Erythroblast (primary cell): ENCODE measurements at regions not wholly inside any gene's neighbourhood (a gene's known extent, or its start where the extent isn't known, plus 50 kb on each side); places are given as distances from the start of the nearest gene placed in this dataset.

Experiments used
- GATA1 ChIP-seq: IDR thresholded peaks from 2 replicates; pipeline ENCODE4 v1.6.1; 2011; ENCODE audit warnings: low read depth, mild to moderate bottlenecking, control low read depth, low read length, moderate library complexity
- POLR2A ChIP-seq: IDR thresholded peaks from 2 replicates; pipeline ENCODE4 v1.6.1; 2011; ENCODE audit warnings: mild to moderate bottlenecking, low read length

GRCh38 chr1:104733866-104734265 is 984.2 kb downstream of the AMY1C start:
- no peak for TF ChIP-seq POLR2A
- TF ChIP-seq GATA1, result no peak
